HepG2 (cell line): ENCODE measurements at regions not wholly inside any gene's neighbourhood (a gene's known extent, or its start where the extent isn't known, plus 50 kb on each side); places are given as distances from the start of the nearest gene placed in this dataset.

Source experiments
- ATAC-seq: fragments of 200-7000 bp; cut with Tn5 transposase; 3 replicates; pipeline ENCODE4 v1.9.1; 2020; ENCODE audit warnings: mild to moderate bottlenecking, moderate library complexity
- BruUV-seq: library from RNA; stranded (reverse); fragments of 400-500 nt; replicated peaks from 2 replicates; lab custom pipeline; 2021; lab: Mats Ljungman, UMichigan
- CTCF ChIA-PET: fragments of 300-600 bp; formaldehyde crosslinking; extraction: SDS; loops from one replicate; lab custom pipeline; 2021; ENCODE audit warnings: low total read pairs, inconsistent platforms, low intra/inter-chr PET ratio; lab: Yijun Ruan, JAX
- POLR2A ChIA-PET: fragments of 350-600 bp; sonication (Branson Sonifier 250); formaldehyde crosslinking; loops from one replicate; lab custom pipeline; 2020; ENCODE audit warnings: antibody characterized with exemption, inconsistent platforms; lab: Yijun Ruan, JAX
- DNase-seq: peaks from one replicate; pipeline ENCODE4 v3.0.0-alpha.2; 2015; ENCODE audit warnings: low spot score
- FAIRE-seq: peaks from 3 replicates; lab custom pipeline; 2011; peaks lifted over from hg19 to GRCh38; lab: Jason Lieb, UNC
- H2AFZ ChIP-seq: one replicate; pipeline ENCODE4 v1.6.1; 2011; ENCODE audit warnings: low read length, inconsistent platforms
- H3K27ac ChIP-seq: fragments of 300-600 bp; 3 replicates; pipeline ENCODE4 v1.8.0; 2011; ENCODE audit warnings: mixed run types, mild to moderate bottlenecking, mixed read lengths, low read length, inconsistent platforms; ENCODE audit not compliant: insufficient read depth; ENCODE audit errors: extremely low read length
- H3K27me3 ChIP-seq, 2 experiments: fragments of 200-600 bp in 1 of 2; 2 replicates in 1 of 2; 3 replicates in 1 of 2; pipeline versions ENCODE4 v1.6.0 to v1.8.0; 2011; ENCODE audit warnings: low read length in 2 of 2, mild to moderate bottlenecking in 2 of 2, moderate library complexity in 2 of 2, inconsistent platforms in 1 of 2; ENCODE audit not compliant: insufficient read depth in 2 of 2, control insufficient read depth in 1 of 2
- H3K36me3 ChIP-seq, 2 experiments: fragments of 200-600 bp in 1 of 2; replicated peaks in 1 of 2; 2 replicates in 1 of 2; 3 replicates in 1 of 2; pipeline versions ENCODE4 v1.5.1 to v1.8.0; 2011; ENCODE audit warnings: low read length in 2 of 2, inconsistent platforms in 1 of 2; ENCODE audit not compliant: insufficient read depth in 2 of 2, control insufficient read depth in 1 of 2
- H3K4me1 ChIP-seq: 2 replicates; pipeline ENCODE4 v1.5.1; 2012; ENCODE audit warnings: low read length, inconsistent platforms; ENCODE audit not compliant: insufficient read depth
- H3K4me2 ChIP-seq: 2 replicates; pipeline ENCODE4 v1.6.0; 2011; ENCODE audit warnings: low read depth, low read length, inconsistent platforms
- H3K4me3 ChIP-seq, 3 experiments: fragments of 200-600 bp in 1 of 3; sonication (generic), shearing (Covaris generic) in 1 of 3; replicated peaks in 1 of 3; 2 replicates each; pipeline ENCODE4 v1.5.1; 2011 to 2016; ENCODE audit warnings: low read length in 3 of 3, inconsistent platforms in 2 of 3, low read depth in 2 of 3, mild to moderate bottlenecking in 2 of 3, control low read depth in 1 of 3, mixed read lengths in 1 of 3; ENCODE audit not compliant: insufficient read depth in 1 of 3
- H3K79me2 ChIP-seq: one replicate; pipeline ENCODE4 v1.6.1; 2011; ENCODE audit warnings: low read length, inconsistent platforms; ENCODE audit not compliant: insufficient read depth
- H3K9ac ChIP-seq: 2 replicates; pipeline ENCODE4 v1.6.0; 2011; ENCODE audit warnings: mild to moderate bottlenecking, low read depth, low read length, inconsistent platforms; ENCODE audit not compliant: insufficient read depth
- H3K9me3 ChIP-seq: 2 replicates; pipeline ENCODE4 v1.5.1; 2012; ENCODE audit warnings: mild to moderate bottlenecking, low read length
- H4K20me1 ChIP-seq: 2 replicates; pipeline ENCODE4 v1.6.0; 2011; ENCODE audit warnings: inconsistent platforms, mild to moderate bottlenecking, low read length, moderate library complexity; ENCODE audit not compliant: insufficient read depth
- GPN1 ChIP-seq: sonication (generic); formaldehyde crosslinking; IDR thresholded peaks from 2 replicates; pipeline ENCODE4 v1.5.1; 2020; ENCODE audit warnings: missing genetic modification reagents, borderline replicate concordance
- HDAC6 ChIP-seq: fragments of 200-600 bp; sonication (generic); IDR thresholded peaks from 2 replicates; pipeline ENCODE4 v1.7.0; 2017; ENCODE audit warnings: mild to moderate bottlenecking, antibody characterized with exemption, low read length, low read depth
- MAFF ChIP-seq: IDR thresholded peaks from 2 replicates; pipeline ENCODE4 v1.6.1; 2011; ENCODE audit warnings: low read depth, low read length, improper control_type of control experiment
- NCOA2 ChIP-seq: sonication (generic); formaldehyde crosslinking; IDR thresholded peaks from 2 replicates; pipeline ENCODE4 v1.8.0; 2022; ENCODE audit warnings: inconsistent platforms
- ZBTB33 ChIP-seq: sonication (generic); formaldehyde crosslinking; IDR thresholded peaks from 2 replicates; pipeline ENCODE4 v1.4.0; 2020; ENCODE audit warnings: missing genetic modification reagents
- ZFYVE20 ChIP-seq: sonication (generic); formaldehyde crosslinking; IDR thresholded peaks from 2 replicates; pipeline ENCODE4 v1.8.0; 2023; ENCODE audit warnings: low read depth, mild to moderate bottlenecking, moderate library complexity, missing genetic modification reagents, borderline replicate concordance
- ZNF383 ChIP-seq: sonication (generic); formaldehyde crosslinking; IDR thresholded peaks from 2 replicates; pipeline ENCODE4 v1.4.0; 2020; ENCODE audit warnings: missing genetic modification reagents, mild to moderate bottlenecking, borderline replicate concordance
- ZSCAN12 ChIP-seq: sonication (generic); formaldehyde crosslinking; IDR thresholded peaks from 2 replicates; pipeline ENCODE4 v1.9.0; 2021; ENCODE audit warnings: mild to moderate bottlenecking, missing genetic modification reagents
- WGBS: methylation state at CpG from one replicate; pipeline ENCODE4 v1.1.6; 2017; ENCODE audit warnings: low lambda C conversion rate; 5-methylcytosine and 5-hydroxymethylcytosine counted together
- in situ Hi-C: cut with HindIII; loops from 2 replicates; pipeline ENCODE4 v1.10.0; 2017; ENCODE audit warnings: low pct_unique_long_range_greater_than_20kb; ENCODE audit not compliant: extremely low pct_ligation_motif_present
- intact Hi-C: fragments of 100-400 bp; cut with micrococcal nuclease; formaldehyde crosslinking; loops from one replicate; pipeline ENCODE4 v1.10.0; 2022; ENCODE audit not compliant: unreplicated experiment

GRCh38 chr13:87867426-87867825, 196.3 kb downstream of the SLITRK5 start (continued):
- no peak for TF ChIP-seq ZBTB33 (CRISPR knock-in tag)
- no peak for TF ChIP-seq NCOA2 (CRISPR knock-in tag)
- no peak for TF ChIP-seq ZNF383 (CRISPR knock-in tag)
- TF ChIP-seq HDAC6: no peak
- no peak for TF ChIP-seq GPN1 (CRISPR knock-in tag)
- TF ChIP-seq MAFF: no peak
- no peak for TF ChIP-seq ZFYVE20 (CRISPR knock-in tag)
- TF ChIP-seq, all 625 proteins: peak for 0

GRCh38 chr13:87868731-87869130, 197.6 kb downstream of the SLITRK5 start:
- intact Hi-C loops: no loop called here
- no peaks in the 10 kb centered on the region for H3K79me2 ChIP-seq
- FAIRE-seq: no peak
- no peak for TF ChIP-seq ZSCAN12 (CRISPR knock-in tag)
- in situ Hi-C loops: no loop called here
- BruUV-seq: no TSS peak
- CTCF ChIA-PET: no interaction called here
- POLR2A ChIA-PET: no interaction called here
- H3K27ac ChIP-seq: no peak overlapping the region
- no peak for ATAC-seq
- H3K36me3 ChIP-seq: no peaks in the 10 kb centered on the region
- H4K20me1 ChIP-seq: no peaks in the 10 kb centered on the region
- no peaks in the 10 kb centered on the region for H3K9me3 ChIP-seq
- WGBS: 0% methylated on average over 2 of the region's 2 CpGs
- H3K4me1 ChIP-seq: no peaks in the 10 kb centered on the region
- no peak overlapping the region for H3K9ac ChIP-seq
- no peak overlapping the region for H2AFZ ChIP-seq
- no peak overlapping the region for H3K4me3 ChIP-seq
- DNase-seq: no peak
- H3K4me2 ChIP-seq: no peak overlapping the region
- no peaks in the 10 kb centered on the region for H3K27me3 ChIP-seq
